ENCODE measurements at regions not wholly inside any gene's neighbourhood (a gene's known extent, or its start where the extent isn't known, plus 50 kb on each side); places are given as distances from the start of the nearest gene placed in this dataset.

DNA sequence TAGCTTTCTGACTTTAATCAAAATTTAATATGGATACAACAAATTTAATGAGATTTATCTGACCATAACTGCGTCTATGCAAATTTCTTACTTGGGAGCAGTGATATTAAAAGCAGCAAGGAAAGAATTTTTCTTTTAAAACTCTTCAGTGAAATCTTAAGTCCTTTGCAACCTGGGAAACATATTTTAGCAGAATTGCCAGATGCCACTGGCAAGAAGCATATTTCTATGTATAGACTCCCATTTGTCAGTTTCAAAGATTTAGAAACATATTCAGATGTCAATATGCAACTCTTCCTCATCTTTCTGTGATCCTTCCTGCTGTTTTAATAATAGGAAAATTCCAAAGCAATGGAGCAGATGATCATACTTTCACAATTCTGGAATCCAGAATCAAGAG is 911.3 kb downstream of the LUZP2 start:
- Histone ChIP-seq H3K27ac (ENCODE audit: insufficient read depth, low read length) (no peak overlapping the region), H3K9me3 (ENCODE audit: control insufficient read depth, insufficient read depth, low read depth, low read length) (no peaks in the 10 kb centered on the region), H3K4me1 (ENCODE audit: control insufficient read depth, extremely low read depth, insufficient read depth, low read length) (no peaks in the 10 kb centered on the region), H3K4me3 (replicated peaks in 1 of 4; ENCODE audit: control extremely low read depth in 1 of 4, insufficient read depth in 1 of 4, low read depth in 3 of 4, low read length in 4 of 4) (no peak overlapping the region), H3K9ac (ENCODE audit: insufficient read depth, low read length) (no peak overlapping the region), H4K20me1 (ENCODE audit: control insufficient read depth, extremely low read depth, insufficient read depth, low read length) (no peaks in the 10 kb centered on the region), H3K4me2 (ENCODE audit: extremely low read depth, insufficient read depth, low read length) (no peak overlapping the region), H3K79me2 (ENCODE audit: control insufficient read depth, insufficient read depth, low read length) (no peaks in the 10 kb centered on the region), H2AFZ (ENCODE audit: low read length) (no peak overlapping the region), H3K27me3 (ENCODE audit: control insufficient read depth, insufficient read depth, low read length) (no peaks in the 10 kb centered on the region), H3K36me3 (ENCODE audit: control insufficient read depth, insufficient read depth, low read length) (no peaks in the 10 kb centered on the region)
- TF ChIP-seq CTCF (conservative IDR thresholded peaks at IDR 0.05 in 1 of 2, IDR thresholded peaks at IDR 0.05 in 1 of 2; ENCODE audit: low read depth in 1 of 2, low read length in 2 of 2) (no peak), EZH2 (IDR thresholded peaks at IDR 0.05; ENCODE audit: low read length, missing control alignments) (no peak)
- no peak for DNase-seq (ENCODE audit: low read depth in 2 of 2)

GRCh38 chr11:25415793-25416192 is 916.1 kb upstream of the ANO3 start:
- Histone ChIP-seq H3K79me2 (ENCODE audit: control insufficient read depth, insufficient read depth, low read length) (no peaks in the 10 kb centered on the region), H3K4me3 (replicated peaks in 1 of 4; ENCODE audit: control extremely low read depth in 1 of 4, insufficient read depth in 1 of 4, low read depth in 3 of 4, low read length in 4 of 4) (no peak overlapping the region), H2AFZ (ENCODE audit: low read length) (no peak overlapping the region), H3K36me3 (ENCODE audit: control insufficient read depth, insufficient read depth, low read length) (no peaks in the 10 kb centered on the region), H3K9me3 (ENCODE audit: control insufficient read depth, insufficient read depth, low read depth, low read length) (no peaks in the 10 kb centered on the region), H4K20me1 (ENCODE audit: control insufficient read depth, extremely low read depth, insufficient read depth, low read length) (no peaks in the 10 kb centered on the region), H3K27me3 (ENCODE audit: control insufficient read depth, insufficient read depth, low read length) (no peaks in the 10 kb centered on the region), H3K4me1 (ENCODE audit: control insufficient read depth, extremely low read depth, insufficient read depth, low read length) (no peaks in the 10 kb centered on the region), H3K27ac (ENCODE audit: insufficient read depth, low read length) (no peak overlapping the region), H3K9ac (ENCODE audit: insufficient read depth, low read length) (no peak overlapping the region), H3K4me2 (ENCODE audit: extremely low read depth, insufficient read depth, low read length) (no peak overlapping the region)
- no peak for DNase-seq (ENCODE audit: low read depth in 2 of 2)
- no peak for TF ChIP-seq EZH2 (IDR thresholded peaks at IDR 0.05; ENCODE audit: low read length, missing control alignments)
- TF ChIP-seq CTCF (conservative IDR thresholded peaks at IDR 0.05 in 1 of 2, IDR thresholded peaks at IDR 0.05 in 1 of 2; ENCODE audit: low read depth in 1 of 2, low read length in 2 of 2), result no peak

DNA sequence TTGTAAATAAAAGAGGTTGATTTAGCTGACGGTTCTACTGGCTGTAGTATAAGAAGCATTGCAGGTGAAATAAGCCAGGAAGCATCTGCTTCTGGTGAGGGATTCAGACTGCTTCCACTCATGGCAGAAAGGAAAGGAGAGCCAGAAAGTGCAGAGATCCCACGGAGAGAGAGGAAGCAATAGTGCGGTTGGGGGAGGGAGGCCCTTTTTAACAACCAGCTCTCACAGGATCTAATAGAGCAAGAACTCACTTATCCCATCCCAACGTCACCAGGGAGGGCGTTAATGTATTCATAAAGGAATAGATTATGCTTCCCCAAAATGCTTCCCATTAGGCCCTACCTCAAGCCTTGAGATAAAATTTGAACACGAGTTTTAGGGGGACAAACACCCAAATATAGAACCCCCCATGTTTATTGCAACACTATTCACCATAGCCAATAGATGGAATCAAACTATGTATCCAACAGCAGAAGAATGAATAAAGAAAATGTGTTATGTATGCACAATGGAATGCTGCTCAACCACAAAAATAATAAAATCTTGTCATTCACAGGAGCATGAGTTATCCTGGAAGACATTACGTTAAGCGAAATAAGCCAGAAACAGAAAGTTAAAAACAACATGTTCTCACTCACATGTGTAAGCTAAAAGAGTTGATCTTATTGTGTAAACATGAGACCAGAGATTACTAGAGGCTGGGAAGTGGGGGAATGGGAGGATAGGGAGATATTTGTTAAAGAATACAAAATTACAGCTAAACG is 908.3 kb upstream of the ANO3 start:
- TF ChIP-seq CTCF (conservative IDR thresholded peaks at IDR 0.05 in 1 of 2, IDR thresholded peaks at IDR 0.05 in 1 of 2; ENCODE audit: low read depth in 1 of 2, low read length in 2 of 2), result no peak
- TF ChIP-seq EZH2 (IDR thresholded peaks at IDR 0.05; ENCODE audit: low read length, missing control alignments), result no peak
- Histone ChIP-seq H3K36me3 (ENCODE audit: control insufficient read depth, insufficient read depth, low read length) (no peaks in the 10 kb centered on the region), H3K79me2 (ENCODE audit: control insufficient read depth, insufficient read depth, low read length) (no peaks in the 10 kb centered on the region), H3K4me1 (ENCODE audit: control insufficient read depth, extremely low read depth, insufficient read depth, low read length) (no peaks in the 10 kb centered on the region), H3K4me2 (ENCODE audit: extremely low read depth, insufficient read depth, low read length) (no peak overlapping the region), H3K9me3 (ENCODE audit: control insufficient read depth, insufficient read depth, low read depth, low read length) (no peaks in the 10 kb centered on the region), H3K4me3 (replicated peaks in 1 of 4; ENCODE audit: control extremely low read depth in 1 of 4, insufficient read depth in 1 of 4, low read depth in 3 of 4, low read length in 4 of 4) (no peak overlapping the region), H3K27ac (ENCODE audit: insufficient read depth, low read length) (no peak overlapping the region), H4K20me1 (ENCODE audit: control insufficient read depth, extremely low read depth, insufficient read depth, low read length) (no peaks in the 10 kb centered on the region), H2AFZ (ENCODE audit: low read length) (no peak overlapping the region), H3K9ac (ENCODE audit: insufficient read depth, low read length) (no peak overlapping the region), H3K27me3 (ENCODE audit: control insufficient read depth, insufficient read depth, low read length) (no peaks in the 10 kb centered on the region)
- DNase-seq (ENCODE audit: low read depth in 2 of 2), result peak; percentile 39 to 92

Measured in fibroblast of lung (primary cell).